ENCODE measurements at regions not wholly inside any gene's neighbourhood (a gene's known extent, or its start where the extent isn't known, plus 50 kb on each side); places are given as distances from the start of the nearest gene placed in this dataset.

DNA sequence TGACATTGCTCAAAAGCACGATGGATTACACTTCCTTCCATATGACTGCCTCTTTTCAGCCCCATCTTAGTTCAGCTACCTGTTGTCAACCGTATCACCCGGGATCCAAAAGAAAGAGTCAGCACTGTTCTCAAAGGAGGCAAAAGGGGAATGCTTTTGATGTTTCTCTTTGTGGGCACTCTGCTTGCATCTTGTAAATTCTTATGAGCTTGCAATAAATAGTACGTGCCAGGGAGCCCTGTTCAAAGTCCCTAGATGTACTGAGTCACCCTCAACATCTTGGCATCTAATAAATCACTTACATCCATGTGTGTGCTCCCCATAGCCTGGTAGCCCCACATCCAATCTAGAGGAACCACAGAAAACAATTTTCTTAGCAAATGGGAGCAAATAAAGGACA, 256.9 kb downstream of the SUCLG1 start:
- no peak for TF ChIP-seq ZNF57 (CRISPR knock-in tag; IDR thresholded peaks at IDR 0.05)
- TF ChIP-seq ZFP36 (IDR thresholded peaks at IDR 0.05; ENCODE audit: low read depth, low read length, partially characterized antibody) = no peak
- TF ChIP-seq, protein P1, sequence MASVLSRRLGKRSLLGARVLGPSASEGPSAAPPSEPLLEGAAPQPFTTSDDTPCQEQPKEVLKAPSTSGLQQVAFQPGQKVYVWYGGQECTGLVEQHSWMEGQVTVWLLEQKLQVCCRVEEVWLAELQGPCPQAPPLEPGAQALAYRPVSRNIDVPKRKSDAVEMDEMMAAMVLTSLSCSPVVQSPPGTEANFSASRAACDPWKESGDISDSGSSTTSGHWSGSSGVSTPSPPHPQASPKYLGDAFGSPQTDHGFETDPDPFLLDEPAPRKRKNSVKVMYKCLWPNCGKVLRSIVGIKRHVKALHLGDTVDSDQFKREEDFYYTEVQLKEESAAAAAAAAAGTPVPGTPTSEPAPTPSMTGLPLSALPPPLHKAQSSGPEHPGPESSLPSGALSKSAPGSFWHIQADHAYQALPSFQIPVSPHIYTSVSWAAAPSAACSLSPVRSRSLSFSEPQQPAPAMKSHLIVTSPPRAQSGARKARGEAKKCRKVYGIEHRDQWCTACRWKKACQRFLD (CRISPR knock-in tag; IDR thresholded peaks at IDR 0.05) = no peak
- TF ChIP-seq, protein P2, sequence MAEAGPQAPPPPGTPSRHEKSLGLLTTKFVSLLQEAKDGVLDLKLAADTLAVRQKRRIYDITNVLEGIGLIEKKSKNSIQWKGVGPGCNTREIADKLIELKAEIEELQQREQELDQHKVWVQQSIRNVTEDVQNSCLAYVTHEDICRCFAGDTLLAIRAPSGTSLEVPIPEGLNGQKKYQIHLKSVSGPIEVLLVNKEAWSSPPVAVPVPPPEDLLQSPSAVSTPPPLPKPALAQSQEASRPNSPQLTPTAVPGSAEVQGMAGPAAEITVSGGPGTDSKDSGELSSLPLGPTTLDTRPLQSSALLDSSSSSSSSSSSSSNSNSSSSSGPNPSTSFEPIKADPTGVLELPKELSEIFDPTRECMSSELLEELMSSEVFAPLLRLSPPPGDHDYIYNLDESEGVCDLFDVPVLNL (CRISPR knock-in tag; IDR thresholded peaks at IDR 0.05; ENCODE audit: low read depth) = no peak
- TF ChIP-seq EP300 (IDR thresholded peaks at IDR 0.05; ENCODE audit: low read length) = no peak
- TF ChIP-seq NFYB (IDR thresholded peaks at IDR 0.05; ENCODE audit: extremely low read depth, insufficient read length) = no peak
